ENCODE measurements at regions not wholly inside any gene's neighbourhood (a gene's known extent, or its start where the extent isn't known, plus 50 kb on each side); places are given as distances from the start of the nearest gene placed in this dataset.
"Not testable (repeated sequence)": the region's sequence is repeated elsewhere in the genome, so short reads cannot be mapped to it uniquely, and the experiment has no call there.

DNA sequence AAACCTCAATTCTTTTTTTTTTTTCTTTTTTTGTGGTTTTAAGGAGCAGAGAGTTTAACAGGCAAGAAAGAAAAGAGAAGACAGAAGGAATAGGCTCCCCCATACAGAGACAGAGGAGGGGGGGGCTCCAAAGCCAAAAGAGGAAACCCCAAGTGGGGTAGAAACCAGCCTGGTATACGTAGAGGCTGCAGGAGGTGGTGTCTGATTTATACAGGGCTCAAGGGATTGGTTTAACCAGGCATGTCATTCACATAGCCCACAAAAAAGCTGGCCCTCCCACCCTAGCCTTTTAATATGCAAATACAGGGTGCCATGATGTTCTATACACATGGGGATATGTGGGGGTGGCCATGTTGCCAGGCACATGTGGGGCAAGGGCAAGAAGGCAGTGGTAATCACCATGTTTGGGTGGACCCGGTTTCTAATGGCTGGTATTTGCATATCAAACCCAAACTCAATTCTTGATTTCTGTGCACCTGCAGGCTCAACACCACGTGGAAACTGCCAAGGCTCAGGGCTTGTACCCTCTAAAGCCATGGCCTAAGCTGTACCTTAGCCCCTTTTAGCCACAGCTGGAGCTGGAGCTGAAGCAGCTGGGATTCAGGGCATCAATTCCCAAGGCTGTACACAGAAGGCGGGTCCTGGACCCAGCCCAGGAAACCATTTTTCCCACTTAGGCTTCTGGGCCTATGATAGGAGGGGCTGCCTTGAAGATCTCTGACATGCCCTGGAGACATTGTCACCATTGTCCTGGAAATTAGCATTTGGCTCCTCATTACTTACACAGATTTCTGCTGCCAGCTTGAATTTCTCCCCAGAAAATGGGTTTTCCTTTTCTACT, 170.3 kb downstream of the MAIP1 start:
- DNase-seq (ENCODE audit: low read depth, low spot score), result no peak
- no peak overlapping the region for H3K4me3 ChIP-seq (ENCODE audit: low read depth, low read length)
- CTCF ChIA-PET, result no interaction called here
- H3K27ac ChIP-seq (ENCODE audit: low read depth, low read length), result no peak overlapping the region
- TF ChIP-seq, protein P1, sequence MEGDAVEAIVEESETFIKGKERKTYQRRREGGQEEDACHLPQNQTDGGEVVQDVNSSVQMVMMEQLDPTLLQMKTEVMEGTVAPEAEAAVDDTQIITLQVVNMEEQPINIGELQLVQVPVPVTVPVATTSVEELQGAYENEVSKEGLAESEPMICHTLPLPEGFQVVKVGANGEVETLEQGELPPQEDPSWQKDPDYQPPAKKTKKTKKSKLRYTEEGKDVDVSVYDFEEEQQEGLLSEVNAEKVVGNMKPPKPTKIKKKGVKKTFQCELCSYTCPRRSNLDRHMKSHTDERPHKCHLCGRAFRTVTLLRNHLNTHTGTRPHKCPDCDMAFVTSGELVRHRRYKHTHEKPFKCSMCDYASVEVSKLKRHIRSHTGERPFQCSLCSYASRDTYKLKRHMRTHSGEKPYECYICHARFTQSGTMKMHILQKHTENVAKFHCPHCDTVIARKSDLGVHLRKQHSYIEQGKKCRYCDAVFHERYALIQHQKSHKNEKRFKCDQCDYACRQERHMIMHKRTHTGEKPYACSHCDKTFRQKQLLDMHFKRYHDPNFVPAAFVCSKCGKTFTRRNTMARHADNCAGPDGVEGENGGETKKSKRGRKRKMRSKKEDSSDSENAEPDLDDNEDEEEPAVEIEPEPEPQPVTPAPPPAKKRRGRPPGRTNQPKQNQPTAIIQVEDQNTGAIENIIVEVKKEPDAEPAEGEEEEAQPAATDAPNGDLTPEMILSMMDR (IDR thresholded peaks at IDR 0.05; ENCODE audit: low read depth, low read length), result no peak
- H3K27me3 ChIP-seq (ENCODE audit: control insufficient read depth, insufficient read depth, low read length), result no peaks in the 10 kb centered on the region
- POLR2A ChIA-PET, result no interaction called here
- H3K9me3 ChIP-seq (ENCODE audit: control insufficient read depth, insufficient read depth, low read length), result no peaks in the 10 kb centered on the region

DNA sequence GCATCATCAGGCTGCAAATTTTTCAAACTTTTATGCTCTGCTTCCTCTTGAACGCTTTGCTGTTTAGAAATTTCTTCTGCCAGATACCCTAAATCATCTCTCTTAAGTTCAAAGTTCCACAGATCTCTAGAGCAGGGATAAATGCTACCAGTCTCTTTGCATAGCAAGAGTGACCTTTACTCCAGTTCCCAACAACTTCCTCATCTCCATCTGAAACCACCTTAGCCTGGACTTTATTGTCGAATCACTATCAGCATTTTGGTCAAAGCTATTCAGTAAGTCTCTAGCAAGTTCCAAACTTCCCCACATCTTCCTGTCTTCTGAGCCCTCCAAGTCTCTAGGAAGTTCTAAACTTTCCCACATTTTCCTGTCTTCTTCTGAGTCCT, 170.9 kb downstream of the MAIP1 start:
- H3K27me3 ChIP-seq (ENCODE audit: control insufficient read depth, insufficient read depth, low read length); H3K4me3 ChIP-seq (ENCODE audit: low read depth, low read length); CTCF ChIA-PET; H3K9me3 ChIP-seq (ENCODE audit: control insufficient read depth, insufficient read depth, low read length); POLR2A ChIA-PET; H3K27ac ChIP-seq (ENCODE audit: low read depth, low read length); DNase-seq (ENCODE audit: low read depth, low spot score): not testable (repeated sequence)

DNA sequence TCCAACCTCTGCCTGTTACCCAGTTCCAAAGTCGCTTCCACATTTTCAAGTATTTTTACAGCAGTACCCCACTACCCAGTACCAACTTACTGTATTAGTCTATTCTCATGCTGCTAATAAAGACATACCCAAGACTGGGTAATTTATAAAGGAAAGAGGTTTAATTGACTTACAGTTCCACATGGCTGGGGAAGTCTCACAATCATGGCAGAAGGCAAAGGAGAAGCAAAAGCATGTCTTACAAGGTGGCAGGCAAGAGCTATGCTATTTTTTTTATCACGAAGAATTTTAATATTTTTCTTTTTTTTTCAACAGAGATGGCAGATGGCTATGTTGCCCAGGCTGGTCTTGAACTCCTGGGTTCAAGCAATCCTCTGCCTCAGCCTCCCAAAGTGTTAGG, 171.3 kb downstream of the MAIP1 start:
- DNase-seq (ENCODE audit: low read depth, low spot score); CTCF ChIA-PET; H3K4me3 ChIP-seq (ENCODE audit: low read depth, low read length); H3K27me3 ChIP-seq (ENCODE audit: control insufficient read depth, insufficient read depth, low read length); POLR2A ChIA-PET; H3K27ac ChIP-seq (ENCODE audit: low read depth, low read length); H3K9me3 ChIP-seq (ENCODE audit: control insufficient read depth, insufficient read depth, low read length): not testable (repeated sequence)

DNA sequence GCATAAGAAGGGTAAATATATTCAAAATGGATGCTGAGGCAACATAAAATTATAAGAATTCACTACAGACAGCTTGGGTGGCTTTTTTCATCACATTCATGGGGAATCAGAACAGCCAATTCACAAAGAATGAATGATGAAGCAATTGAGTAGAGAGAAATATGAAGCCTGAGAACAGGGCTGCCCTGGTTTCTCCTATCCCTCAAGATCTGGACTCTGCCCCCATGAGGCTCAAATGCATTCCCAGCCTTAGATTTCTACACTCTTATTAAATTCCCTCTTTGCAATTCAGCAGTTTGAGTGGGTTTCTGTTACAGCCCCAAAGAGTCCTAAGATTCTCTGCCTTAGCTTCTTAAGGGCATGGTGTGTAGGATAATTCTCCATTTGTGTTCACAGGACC, 172.5 kb downstream of the MAIP1 start:
- no peaks in the 10 kb centered on the region for H3K27me3 ChIP-seq (ENCODE audit: control insufficient read depth, insufficient read depth, low read length)
- H3K27ac ChIP-seq (ENCODE audit: low read depth, low read length), result no peak overlapping the region
- POLR2A ChIA-PET, result no interaction called here
- TF ChIP-seq, protein P1 (IDR thresholded peaks at IDR 0.05; ENCODE audit: low read depth, low read length), result peak; percentile 36
- H3K9me3 ChIP-seq (ENCODE audit: control insufficient read depth, insufficient read depth, low read length), result no peaks in the 10 kb centered on the region
- CTCF ChIA-PET, result interaction anchor here (1.0 to 1.4 kb wide), 3 partner anchors 10 to 148 kb away, joined by 3 read pairs; no protein-coding TSS in a partner anchor
- H3K4me3 ChIP-seq (ENCODE audit: low read depth, low read length), result no peak overlapping the region
- DNase-seq (ENCODE audit: low read depth, low spot score), result peak; percentile 33

DNA sequence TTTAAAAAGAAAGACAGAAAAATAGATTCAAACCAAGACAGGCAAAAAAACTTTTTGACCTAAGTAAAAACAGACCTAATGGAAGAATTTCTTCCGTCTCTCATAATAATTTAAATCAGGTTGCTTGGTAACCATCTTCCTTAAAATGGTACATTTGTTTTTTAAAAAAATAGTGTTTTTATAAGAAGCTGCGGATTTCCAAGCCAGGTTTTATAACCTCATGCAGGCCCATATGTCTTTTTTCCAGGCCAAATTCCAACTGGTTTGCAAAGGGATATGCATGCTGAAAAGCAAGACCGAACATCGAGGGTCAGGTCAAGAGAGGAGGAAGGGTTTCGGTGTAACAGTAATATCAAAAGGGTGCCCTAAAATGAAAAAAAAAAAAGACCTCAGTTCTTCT, 172.9 kb downstream of the MAIP1 start:
- POLR2A ChIA-PET, result interaction anchor here (0.7 kb wide), 1 partner anchor 10 kb away, joined by 9 read pairs; no protein-coding TSS in a partner anchor
- no peak overlapping the region for H3K4me3 ChIP-seq (ENCODE audit: low read depth, low read length)

More for the DNA sequence above, 172.9 kb downstream of the MAIP1 start:
- DNase-seq (ENCODE audit: low read depth, low spot score), result no peak
- Histone ChIP-seq H3K27ac (ENCODE audit: low read depth, low read length) (no peak overlapping the region), H3K27me3 (ENCODE audit: control insufficient read depth, insufficient read depth, low read length) (no peaks in the 10 kb centered on the region), H3K9me3 (ENCODE audit: control insufficient read depth, insufficient read depth, low read length) (no peaks in the 10 kb centered on the region)
- TF ChIP-seq, protein P1 (IDR thresholded peaks at IDR 0.05; ENCODE audit: low read depth, low read length), result no peak
- CTCF ChIA-PET, result interaction anchor here (1.0 to 1.4 kb wide), 3 partner anchors 10 to 148 kb away, joined by 3 read pairs; no protein-coding TSS in a partner anchor

All from AG04450 (cell line).